ENCODE measurements at regions not wholly inside any gene's neighbourhood (a gene's known extent, or its start where the extent isn't known, plus 50 kb on each side); places are given as distances from the start of the nearest gene placed in this dataset.

DNA sequence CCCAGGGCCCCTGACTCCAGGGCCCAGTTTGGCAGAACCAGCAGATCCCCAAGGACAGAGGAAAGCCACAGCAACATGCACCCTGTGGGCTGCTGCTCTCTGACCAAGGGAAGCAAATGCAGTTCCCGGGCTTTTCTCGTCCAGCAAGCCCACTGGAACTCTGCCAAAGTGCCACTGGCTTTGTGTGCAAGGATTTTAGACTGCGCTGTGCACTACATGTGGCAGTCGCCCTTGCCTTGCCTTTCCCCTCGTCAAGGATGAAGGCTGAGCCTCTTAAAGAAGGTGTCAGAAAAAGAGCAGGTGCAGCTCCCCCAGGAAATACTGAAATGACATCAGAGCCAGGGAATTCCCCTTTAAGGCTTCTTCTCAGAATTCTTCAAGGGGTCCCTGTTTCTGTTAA is 199.2 kb downstream of the TFCP2L1 start:
- TF ChIP-seq, protein P1, sequence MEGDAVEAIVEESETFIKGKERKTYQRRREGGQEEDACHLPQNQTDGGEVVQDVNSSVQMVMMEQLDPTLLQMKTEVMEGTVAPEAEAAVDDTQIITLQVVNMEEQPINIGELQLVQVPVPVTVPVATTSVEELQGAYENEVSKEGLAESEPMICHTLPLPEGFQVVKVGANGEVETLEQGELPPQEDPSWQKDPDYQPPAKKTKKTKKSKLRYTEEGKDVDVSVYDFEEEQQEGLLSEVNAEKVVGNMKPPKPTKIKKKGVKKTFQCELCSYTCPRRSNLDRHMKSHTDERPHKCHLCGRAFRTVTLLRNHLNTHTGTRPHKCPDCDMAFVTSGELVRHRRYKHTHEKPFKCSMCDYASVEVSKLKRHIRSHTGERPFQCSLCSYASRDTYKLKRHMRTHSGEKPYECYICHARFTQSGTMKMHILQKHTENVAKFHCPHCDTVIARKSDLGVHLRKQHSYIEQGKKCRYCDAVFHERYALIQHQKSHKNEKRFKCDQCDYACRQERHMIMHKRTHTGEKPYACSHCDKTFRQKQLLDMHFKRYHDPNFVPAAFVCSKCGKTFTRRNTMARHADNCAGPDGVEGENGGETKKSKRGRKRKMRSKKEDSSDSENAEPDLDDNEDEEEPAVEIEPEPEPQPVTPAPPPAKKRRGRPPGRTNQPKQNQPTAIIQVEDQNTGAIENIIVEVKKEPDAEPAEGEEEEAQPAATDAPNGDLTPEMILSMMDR (IDR thresholded peaks at IDR 0.05): no peak
- TF ChIP-seq POLR2A (IDR thresholded peaks at IDR 0.05): no peak
